Chondrocyte (in vitro differentiated cells): ENCODE measurements at regions not wholly inside any gene's neighbourhood (a gene's known extent, or its start where the extent isn't known, plus 50 kb on each side); places are given as distances from the start of the nearest gene placed in this dataset.

ENCODE experiments used
- DNase-seq: peaks from one replicate; pipeline ENCODE4 v3.0.0; 2021; ENCODE audit warnings: mixed read lengths, low spot score
- H3K27ac Mint-ChIP-seq: one replicate; pipeline ENCODE4 v1.8.0; 2021; ENCODE audit warnings: mild to moderate bottlenecking, moderate library complexity, mixed read lengths; ENCODE audit not compliant: unreplicated experiment
- H3K27me3 Mint-ChIP-seq: 2 replicates; pipeline ENCODE4 v1.8.0; 2021; ENCODE audit warnings: low read depth, mixed read lengths
- H3K36me3 Mint-ChIP-seq: 2 replicates; pipeline ENCODE4 v1.8.0; 2021; ENCODE audit warnings: low read depth, mixed read lengths
- H3K4me1 Mint-ChIP-seq: 2 replicates; pipeline ENCODE4 v1.8.0; 2021; ENCODE audit warnings: low read depth, mild to moderate bottlenecking, mixed read lengths
- H3K4me3 Mint-ChIP-seq: one replicate; pipeline ENCODE4 v1.8.0; 2021; ENCODE audit warnings: mild to moderate bottlenecking, moderate library complexity, mixed read lengths; ENCODE audit not compliant: unreplicated experiment
- H3K9me3 Mint-ChIP-seq: 2 replicates; pipeline ENCODE4 v1.8.0; 2021; ENCODE audit warnings: low read depth, mixed read lengths
- CTCF ChIP-seq: fragments of 200-600 bp; sonication (generic); IDR thresholded peaks from 2 replicates; pipeline ENCODE4 v1.5.0; 2021; ENCODE audit warnings: antibody characterized with exemption, mild to moderate bottlenecking, moderate library complexity

GRCh38 chr5:147989994-147990393, 73.8 kb upstream of the SPINK5 start:
- no peak for TF ChIP-seq CTCF
- Mint-ChIP-seq H3K4me1 (peaks cover 11% of the 10 kb centered on the region), H3K36me3 (no peaks in the 10 kb centered on the region), H3K9me3 (no peaks in the 10 kb centered on the region), H3K27ac (no peak overlapping the region), H3K4me3 (no peak overlapping the region), H3K27me3 (no peaks in the 10 kb centered on the region)
- DNase-seq = no peak

- no peaks in the 10 kb centered on the region for H3K27me3 Mint-ChIP-seq
Measured at GRCh38 chr5:147989239-147989638, 74.5 kb upstream of the SPINK5 start.

DNA sequence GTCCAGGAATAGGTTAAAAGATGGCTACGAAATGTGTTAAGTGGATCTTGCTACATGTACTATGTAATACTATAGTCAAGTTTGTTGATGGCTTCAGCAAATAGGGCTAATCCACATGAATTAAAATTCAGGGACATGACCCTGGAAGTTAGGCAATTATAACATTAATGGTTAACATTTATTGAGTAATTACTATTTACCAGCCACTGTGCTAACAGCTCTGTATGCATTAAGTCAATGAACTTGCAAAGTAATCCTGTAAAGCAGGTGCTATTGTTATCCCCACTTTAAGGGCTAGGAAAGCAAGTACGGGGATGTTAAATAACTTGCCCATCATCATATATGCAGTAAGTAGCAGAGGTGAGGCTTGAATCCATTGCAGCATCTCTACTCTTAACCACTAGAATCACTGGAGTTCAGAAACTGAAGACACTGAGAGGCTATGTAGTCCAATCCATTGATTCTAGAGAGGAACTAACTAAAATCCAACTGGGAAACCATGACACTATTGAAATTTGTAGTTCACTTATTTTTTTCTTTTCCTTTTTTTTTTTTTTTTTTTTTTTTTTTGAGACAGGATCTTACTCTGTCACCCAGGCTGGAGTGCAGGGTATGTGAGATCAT, 77.5 kb upstream of the SPINK5 start:
- Mint-ChIP-seq H3K9me3 (no peaks in the 10 kb centered on the region), H3K4me3 (no peak overlapping the region)

More at GRCh38 chr5:147989239-147989638, 74.5 kb upstream of the SPINK5 start:
- H3K27ac Mint-ChIP-seq = no peak overlapping the region
- H3K4me1 Mint-ChIP-seq = peaks cover 11% of the 10 kb centered on the region
- peaks cover under 1% of the 10 kb centered on the region for H3K36me3 Mint-ChIP-seq
- H3K4me3 Mint-ChIP-seq = no peak overlapping the region
- no peak for DNase-seq
- TF ChIP-seq CTCF = no peak
- H3K9me3 Mint-ChIP-seq = no peaks in the 10 kb centered on the region

GRCh38 chr5:147985608-147986007, 78.2 kb upstream of the SPINK5 start:
- H3K27ac Mint-ChIP-seq = no peak overlapping the region
- TF ChIP-seq CTCF = no peak
- DNase-seq = no peak
- no peak overlapping the region for H3K4me3 Mint-ChIP-seq
- H3K4me1 Mint-ChIP-seq = peaks cover 11% of the 10 kb centered on the region
- no peaks in the 10 kb centered on the region for H3K9me3 Mint-ChIP-seq
- no peaks in the 10 kb centered on the region for H3K27me3 Mint-ChIP-seq
- H3K36me3 Mint-ChIP-seq = peaks cover 1% of the 10 kb centered on the region

More for the DNA sequence above, 77.5 kb upstream of the SPINK5 start:
- peaks cover 11% of the 10 kb centered on the region for H3K4me1 Mint-ChIP-seq
- no peak for DNase-seq
- peaks cover 1% of the 10 kb centered on the region for H3K36me3 Mint-ChIP-seq
- TF ChIP-seq CTCF = no peak
- H3K27ac Mint-ChIP-seq = no peak overlapping the region
- H3K27me3 Mint-ChIP-seq = no peaks in the 10 kb centered on the region

- no peak for TF ChIP-seq CTCF
- H3K36me3 Mint-ChIP-seq = peaks cover 1% of the 10 kb centered on the region
- no peaks in the 10 kb centered on the region for H3K27me3 Mint-ChIP-seq
- no peak overlapping the region for H3K4me3 Mint-ChIP-seq
- no peak overlapping the region for H3K27ac Mint-ChIP-seq
- H3K9me3 Mint-ChIP-seq = no peaks in the 10 kb centered on the region
- DNase-seq = no peak
- no peaks in the 10 kb centered on the region for H3K4me1 Mint-ChIP-seq
Measured at GRCh38 chr5:147983742-147984141, 77.4 kb upstream of the C5orf46 start.
